Body of pancreas (tissue), 4 donors: ENCODE measurements at regions not wholly inside any gene's neighbourhood (a gene's known extent, or its start where the extent isn't known, plus 50 kb on each side); places are given as distances from the start of the nearest gene placed in this dataset.

Source experiments
- ATAC-seq: fragments of 150-250 bp; one replicate; pipeline ENCODE4 v1.9.1; 2016
- DNase-seq, 4 donors: peaks; one replicate each; pipeline ENCODE4 v3.0.0-alpha.2; 2019
- H3K27ac ChIP-seq, 4 donors: fragments of 200-600 bp; sonication (generic); 1 replicate in 3 of 4; 2 replicates in 1 of 4; pipeline versions ENCODE4 v1.5.1 to v1.6.1; 2016 to 2019; ENCODE audit warnings: mild to moderate bottlenecking in 1 of 4, mixed read lengths in 1 of 4, moderate library complexity in 1 of 4
- H3K27me3 ChIP-seq, 2 donors: fragments of 200-600 bp; sonication (generic); one replicate each; pipeline ENCODE4 v1.6.0; 2016; ENCODE audit warnings: mild to moderate bottlenecking in 1 of 2
- H3K36me3 ChIP-seq, 2 donors: fragments of 200-600 bp; sonication (generic); replicated peaks in 1 of 2; 2 replicates each; pipeline ENCODE4 v1.5.1; 2016; ENCODE audit warnings: low read depth in 2 of 2; ENCODE audit not compliant: insufficient read depth in 1 of 2
- H3K4me1 ChIP-seq: fragments of 200-600 bp; sonication (generic); one replicate; pipeline ENCODE4 v1.6.0; 2016
- H3K4me3 ChIP-seq, 2 donors: fragments of 200-600 bp; sonication (generic); 1 replicate in 1 of 2; 2 replicates in 1 of 2; pipeline ENCODE4 v1.5.1; 2016 to 2019
- H3K9me3 ChIP-seq, 3 donors: fragments of 200-600 bp; sonication (generic); 1 replicate in 2 of 3; 2 replicates in 1 of 3; pipeline ENCODE4 v1.5.1; 2016
- POLR2A ChIP-seq, 3 donors: fragments of 450-650 bp; IDR thresholded peaks; one replicate each; pipeline ENCODE4 v1.6.1; 2016; ENCODE audit warnings: antibody characterized with exemption in 3 of 3, mild to moderate bottlenecking in 2 of 3
- WGBS, 2 donors: methylation state at CpG; one replicate each; pipeline ENCODE4 v1.1.5; 2017; 5-methylcytosine and 5-hydroxymethylcytosine counted together
- intact Hi-C: fragments of 100-400 bp; cut with DNase I; formaldehyde crosslinking; loops from one replicate; pipeline ENCODE4 v1.15.1; 2023
- TF ChIP-seq, protein P1 (sequence below), 7 experiments: fragments of 450-650 bp in 4 of 7; fragments of 200-600 bp in 3 of 7; sonication (generic) in 3 of 7; IDR thresholded peaks; one replicate each; pipeline ENCODE4 v1.5.1; 2016 to 2019; ENCODE audit warnings: antibody characterized with exemption in 7 of 7

DNA sequence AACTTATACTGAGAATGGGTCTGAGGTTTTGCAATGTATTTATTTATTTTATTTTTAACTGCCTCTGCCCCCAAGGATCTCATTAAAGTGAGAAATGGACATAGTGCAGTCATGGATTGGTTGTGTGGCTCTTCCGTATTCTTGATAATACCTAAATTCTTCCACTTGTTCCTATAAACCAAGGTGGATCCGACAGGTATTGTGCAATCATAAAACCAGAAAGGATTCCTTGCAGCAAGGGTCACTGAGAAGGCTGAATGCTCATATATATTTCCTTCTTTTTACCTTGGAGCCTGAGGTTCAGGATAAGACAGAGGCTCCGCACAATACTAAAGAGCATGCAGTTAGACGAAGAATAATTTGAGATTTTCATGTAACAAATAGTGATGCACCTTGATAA lies 826.0 kb upstream of the SOX11 start:
- TF ChIP-seq, protein P1, sequence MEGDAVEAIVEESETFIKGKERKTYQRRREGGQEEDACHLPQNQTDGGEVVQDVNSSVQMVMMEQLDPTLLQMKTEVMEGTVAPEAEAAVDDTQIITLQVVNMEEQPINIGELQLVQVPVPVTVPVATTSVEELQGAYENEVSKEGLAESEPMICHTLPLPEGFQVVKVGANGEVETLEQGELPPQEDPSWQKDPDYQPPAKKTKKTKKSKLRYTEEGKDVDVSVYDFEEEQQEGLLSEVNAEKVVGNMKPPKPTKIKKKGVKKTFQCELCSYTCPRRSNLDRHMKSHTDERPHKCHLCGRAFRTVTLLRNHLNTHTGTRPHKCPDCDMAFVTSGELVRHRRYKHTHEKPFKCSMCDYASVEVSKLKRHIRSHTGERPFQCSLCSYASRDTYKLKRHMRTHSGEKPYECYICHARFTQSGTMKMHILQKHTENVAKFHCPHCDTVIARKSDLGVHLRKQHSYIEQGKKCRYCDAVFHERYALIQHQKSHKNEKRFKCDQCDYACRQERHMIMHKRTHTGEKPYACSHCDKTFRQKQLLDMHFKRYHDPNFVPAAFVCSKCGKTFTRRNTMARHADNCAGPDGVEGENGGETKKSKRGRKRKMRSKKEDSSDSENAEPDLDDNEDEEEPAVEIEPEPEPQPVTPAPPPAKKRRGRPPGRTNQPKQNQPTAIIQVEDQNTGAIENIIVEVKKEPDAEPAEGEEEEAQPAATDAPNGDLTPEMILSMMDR (IDR thresholded peaks at IDR 0.05): no peak
- no peak for TF ChIP-seq POLR2A (IDR thresholded peaks at IDR 0.05)
- Histone ChIP-seq H3K9me3 (no peaks in the 10 kb centered on the region), H3K36me3 (no peaks in the 10 kb centered on the region), H3K4me3 (no peak overlapping the region), H3K4me1 (no peaks in the 10 kb centered on the region), H3K27me3 (no peaks in the 10 kb centered on the region), H3K27ac (no peak overlapping the region)
- intact Hi-C loops: no loop called here
- ATAC-seq (no peak), DNase-seq (no peak)
- WGBS, 2 donors: 76 to 81% methylated on average over 4 of the region's 4 CpGs

DNA sequence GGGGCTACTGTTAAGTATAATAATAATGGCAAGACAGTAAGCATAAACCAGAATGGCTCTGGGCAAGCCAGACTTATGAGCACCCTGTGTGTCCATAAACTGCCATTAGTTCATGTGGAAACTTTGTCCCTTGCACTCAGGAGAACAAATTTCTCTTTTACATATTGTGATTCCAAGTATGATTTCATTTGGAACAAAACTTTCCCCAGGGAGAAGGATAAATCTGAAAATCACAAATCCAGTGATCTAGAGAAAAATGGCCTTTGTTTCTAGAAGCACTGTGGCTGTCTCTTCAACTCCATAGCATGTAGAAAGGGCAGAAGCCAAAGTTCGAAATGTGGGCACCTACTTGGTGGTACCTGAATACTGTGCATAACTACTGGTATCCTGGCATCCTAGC lies 823.7 kb upstream of the SOX11 start:
- Histone ChIP-seq H3K36me3 (no peaks in the 10 kb centered on the region), H3K9me3 (no peaks in the 10 kb centered on the region), H3K4me3 (no peak overlapping the region), H3K4me1 (no peaks in the 10 kb centered on the region), H3K27ac (no peak overlapping the region), H3K27me3 (no peaks in the 10 kb centered on the region)
- no peak for DNase-seq
- ATAC-seq: no peak
- intact Hi-C loops: no loop called here
- TF ChIP-seq, protein P1 (IDR thresholded peaks at IDR 0.05): no peak
- no peak for TF ChIP-seq POLR2A (IDR thresholded peaks at IDR 0.05)
- 57 to 70% methylated on average over 1 of the region's 1 CpG for WGBS, 2 donors

DNA sequence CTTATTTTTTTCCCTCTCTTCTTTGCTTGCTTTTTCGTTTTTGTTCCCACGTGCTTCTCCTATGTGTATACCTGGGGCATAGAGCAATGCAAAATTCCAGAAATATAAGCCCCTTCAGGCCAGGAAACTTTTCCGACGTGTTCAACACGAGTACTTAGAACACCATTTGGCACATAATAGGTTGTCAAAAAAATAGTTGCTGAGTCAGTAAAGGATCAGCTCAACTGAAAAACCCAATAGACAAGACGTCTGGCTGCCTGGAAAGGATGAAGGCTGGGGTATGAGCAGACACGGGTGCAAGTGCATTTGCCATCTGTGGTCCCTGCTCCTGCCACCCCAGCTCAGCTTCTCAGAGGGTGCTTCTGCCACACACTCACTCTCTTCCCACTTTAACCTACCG lies 823.0 kb upstream of the SOX11 start:
- Histone ChIP-seq H3K4me3 (no peak overlapping the region), H3K4me1 (no peaks in the 10 kb centered on the region), H3K36me3 (no peaks in the 10 kb centered on the region), H3K27me3 (no peaks in the 10 kb centered on the region), H3K27ac (no peak overlapping the region), H3K9me3 (no peaks in the 10 kb centered on the region)
- TF ChIP-seq, protein P1 (IDR thresholded peaks at IDR 0.05): no peak
- TF ChIP-seq POLR2A (IDR thresholded peaks at IDR 0.05): no peak
- ATAC-seq: no peak
- intact Hi-C loops: no loop called here
- DNase-seq: no peak
- WGBS, 2 donors: 52 to 61% methylated on average over 8 of the region's 8 CpGs

DNA sequence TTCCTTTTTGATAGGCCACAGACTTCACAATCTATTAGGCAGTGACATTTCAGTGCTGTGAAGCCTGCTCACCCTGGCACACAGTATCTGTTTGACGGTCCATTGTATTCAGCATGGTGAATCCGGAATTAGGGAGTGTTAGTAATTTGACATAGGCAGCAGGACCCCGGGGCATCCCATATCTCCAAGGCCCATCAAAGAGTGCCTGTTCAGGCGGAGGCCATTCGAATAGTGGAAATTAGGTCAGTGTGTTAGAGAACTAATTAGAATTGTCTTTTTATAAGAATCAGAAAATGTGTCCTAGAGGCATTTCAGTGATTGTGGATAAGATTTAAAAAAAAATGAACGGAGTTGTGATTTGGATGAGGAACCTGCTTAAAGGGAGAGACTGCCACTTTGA lies 818.8 kb upstream of the SOX11 start:
- 69 to 75% methylated on average over 6 of the region's 6 CpGs for WGBS, 2 donors
- H3K4me3 ChIP-seq: no peak overlapping the region

More for the DNA sequence above, 818.8 kb upstream of the SOX11 start:
- Histone ChIP-seq H3K27me3 (no peaks in the 10 kb centered on the region), H3K9me3 (no peaks in the 10 kb centered on the region), H3K4me1 (no peaks in the 10 kb centered on the region), H3K27ac (no peak overlapping the region), H3K36me3 (no peaks in the 10 kb centered on the region)
- ATAC-seq: no peak
- intact Hi-C loops: no loop called here
- no peak for DNase-seq
- no peak for TF ChIP-seq POLR2A (IDR thresholded peaks at IDR 0.05)
- TF ChIP-seq, protein P1 (IDR thresholded peaks at IDR 0.05): no peak
